HepG2 (cell line): ENCODE measurements at regions not wholly inside any gene's neighbourhood (a gene's known extent, or its start where the extent isn't known, plus 50 kb on each side); places are given as distances from the start of the nearest gene placed in this dataset.

Experiments used
- CERS6 ChIP-seq: sonication (generic); formaldehyde crosslinking; IDR thresholded peaks from 2 replicates; pipeline ENCODE4 v1.5.0; 2020; ENCODE audit warnings: missing genetic modification reagents
- CHD4 ChIP-seq: fragments of 200-600 bp; sonication (generic); IDR thresholded peaks from 2 replicates; pipeline ENCODE4 v1.7.0; 2017; ENCODE audit warnings: mild to moderate bottlenecking, low read length, borderline replicate concordance
- NONO ChIP-seq, 2 experiments: fragments of 450-650 bp in 1 of 2; sonication (generic) in 1 of 2; formaldehyde crosslinking in 1 of 2; IDR thresholded peaks in 1 of 2; conservative IDR thresholded peaks in 1 of 2; 2 replicates each; pipeline versions ENCODE4 v1.6.1 to v1.8.0; 2017 to 2022; ENCODE audit warnings: mild to moderate bottlenecking in 1 of 2, missing genetic modification reagents in 1 of 2, moderate library complexity in 1 of 2
- PRDM10 ChIP-seq: sonication (generic); formaldehyde crosslinking; IDR thresholded peaks from 2 replicates; pipeline ENCODE4 v1.4.0; 2020; ENCODE audit warnings: low read depth, missing genetic modification reagents
- STAT5B ChIP-seq: sonication (generic); formaldehyde crosslinking; IDR thresholded peaks from 2 replicates; pipeline ENCODE4 v1.4.0; 2020; ENCODE audit warnings: missing genetic modification reagents
- YY1 ChIP-seq: IDR thresholded peaks from 2 replicates; pipeline ENCODE4 v1.6.1; 2011; ENCODE audit warnings: low read length, low read depth, moderate library complexity, mild to moderate bottlenecking; ENCODE audit not compliant: insufficient read depth, insufficient replicate concordance
- ZEB1 ChIP-seq: IDR thresholded peaks from 2 replicates; pipeline ENCODE4 v1.6.1; 2012; ENCODE audit warnings: mild to moderate bottlenecking, low read depth, inconsistent platforms; ENCODE audit not compliant: insufficient replicate concordance
- ZNF138 ChIP-seq: sonication (generic); formaldehyde crosslinking; IDR thresholded peaks from 2 replicates; pipeline ENCODE4 v1.5.0; 2020; ENCODE audit warnings: mild to moderate bottlenecking, low read depth, missing genetic modification reagents
- ZNF3 ChIP-seq: IDR thresholded peaks from 2 replicates; pipeline ENCODE4 v1.7.0; 2017; ENCODE audit warnings: inconsistent platforms
- ZNF431 ChIP-seq: sonication (generic); formaldehyde crosslinking; IDR thresholded peaks from 2 replicates; pipeline ENCODE4 v1.9.0; 2022; ENCODE audit warnings: missing genetic modification reagents, low read depth, mild to moderate bottlenecking, borderline replicate concordance
- ZSCAN30 ChIP-seq: sonication (generic); formaldehyde crosslinking; IDR thresholded peaks from 2 replicates; pipeline ENCODE4 v1.5.0; 2020; ENCODE audit warnings: mild to moderate bottlenecking, missing genetic modification reagents

- no peak for TF ChIP-seq PRDM10 (CRISPR knock-in tag)
- TF ChIP-seq STAT5B, result no peak
- no peak for TF ChIP-seq ZSCAN30 (CRISPR knock-in tag)
- no peak for TF ChIP-seq ZNF138
- TF ChIP-seq CHD4, result no peak
- no peak for TF ChIP-seq NONO (IDR thresholded peaks at IDR 0.05)
- no peak for TF ChIP-seq NONO (CRISPR knock-in tag; conservative IDR thresholded peaks at IDR 0.05)
- no peak for TF ChIP-seq ZNF3 (CRISPR knock-in tag)
- TF ChIP-seq CERS6 (CRISPR knock-in tag), result no peak
- no peak for TF ChIP-seq ZNF431 (CRISPR knock-in tag)
- TF ChIP-seq YY1, result no peak
- no peak for TF ChIP-seq ZEB1
Observed at GRCh38 chr1:228684607-228685006, 50.7 kb upstream of the RHOU start (continued).
